PC-3 (cell line): ENCODE measurements at regions not wholly inside any gene's neighbourhood (a gene's known extent, or its start where the extent isn't known, plus 50 kb on each side); places are given as distances from the start of the nearest gene placed in this dataset.

Experiments
- ATAC-seq: fragments of 200-7000 bp; cut with Tn5 transposase; 2 replicates; pipeline ENCODE4 v1.9.1; 2020; ENCODE audit warnings: mild to moderate bottlenecking, moderate library complexity
- BruUV-seq: library from RNA; stranded (reverse); fragments of 400-500 nt; replicated peaks from 2 replicates; lab custom pipeline; 2021; lab: Mats Ljungman, UMichigan
- CTCF ChIA-PET: fragments of 300-600 bp; sonication (Branson Sonifier 250); formaldehyde crosslinking; loops from one replicate; lab custom pipeline; 2022; ENCODE audit warnings: antibody characterized with exemption; lab: Charles Lee
- POLR2A ChIA-PET: fragments of 300-600 bp; sonication (Branson Sonifier 250); formaldehyde crosslinking; loops from one replicate; lab custom pipeline; 2022; ENCODE audit warnings: antibody characterized with exemption; ENCODE audit not compliant: unreplicated experiment; lab: Charles Lee
- DNase-seq: peaks from one replicate; pipeline ENCODE4 v3.0.0-alpha.2; 2015
- H2AFZ ChIP-seq: fragments of 300-600 bp; sonication (generic); 2 replicates; pipeline ENCODE4 v1.6.0; 2016; ENCODE audit warnings: antibody characterized with exemption, low read length
- H3F3A ChIP-seq: fragments of 300-600 bp; sonication (generic); one replicate; pipeline ENCODE4 v1.6.0; 2017; ENCODE audit warnings: antibody characterized with exemption, low read length, control low read depth, mild to moderate bottlenecking; ENCODE audit not compliant: unreplicated experiment
- H3K27ac ChIP-seq: fragments of 300-600 bp; sonication (generic); 2 replicates; pipeline ENCODE4 v1.5.1; 2016; ENCODE audit warnings: mild to moderate bottlenecking, low read length
- H3K27me3 ChIP-seq: fragments of 300-600 bp; sonication (generic); 2 replicates; pipeline ENCODE4 v1.6.1; 2016; ENCODE audit warnings: low read length, mixed read lengths
- H3K36me3 ChIP-seq: fragments of 300-600 bp; sonication (generic); 2 replicates; pipeline ENCODE4 v1.6.1; 2016; ENCODE audit warnings: low read depth, mixed run types, low read length, mixed read lengths
- H3K4me1 ChIP-seq: fragments of 300-600 bp; sonication (generic); 2 replicates; pipeline ENCODE4 v1.5.1; 2016; ENCODE audit warnings: low read length; ENCODE audit not compliant: insufficient read depth
- H3K4me2 ChIP-seq: fragments of 300-600 bp; sonication (generic); 2 replicates; pipeline ENCODE4 v1.6.0; 2016; ENCODE audit warnings: low read length
- H3K4me3 ChIP-seq: fragments of 300-600 bp; sonication (generic); 2 replicates; pipeline ENCODE4 v1.5.1; 2016; ENCODE audit warnings: mild to moderate bottlenecking, low read length, mixed read lengths
- H3K79me2 ChIP-seq: fragments of 300-600 bp; sonication (generic); 2 replicates; pipeline ENCODE4 v1.6.1; 2017; ENCODE audit warnings: low read length, mixed read lengths
- H3K9ac ChIP-seq: fragments of 300-600 bp; sonication (generic); 2 replicates; pipeline ENCODE4 v1.6.0; 2016; ENCODE audit warnings: mild to moderate bottlenecking, low read length
- H3K9me2 ChIP-seq: fragments of 300-600 bp; sonication (generic); replicated peaks from 2 replicates; pipeline ENCODE4 v1.6.1; 2016; ENCODE audit warnings: mixed run types, low read length, mixed read lengths
- H3K9me3 ChIP-seq: fragments of 300-600 bp; sonication (generic); 2 replicates; pipeline ENCODE4 v1.6.1; 2016; ENCODE audit warnings: low read length, mixed read lengths
- H4K20me1 ChIP-seq: fragments of 300-600 bp; sonication (generic); 2 replicates; pipeline ENCODE4 v1.6.1; 2016; ENCODE audit warnings: low read length, mixed read lengths
- EZH2 ChIP-seq: fragments of 300-600 bp; sonication (generic); IDR thresholded peaks from one replicate; pipeline ENCODE4 v1.6.1; 2017; ENCODE audit warnings: antibody characterized with exemption, mild to moderate bottlenecking, low read length; ENCODE audit not compliant: unreplicated experiment
- EZH2phosphoT487 ChIP-seq: fragments of 300-600 bp; sonication (generic); IDR thresholded peaks from 2 replicates; pipeline ENCODE4 v1.6.1; 2018; ENCODE audit warnings: mild to moderate bottlenecking, antibody characterized with exemption, low read length, borderline replicate concordance
- intact Hi-C: fragments of 100-400 bp; cut with micrococcal nuclease; formaldehyde crosslinking; loops from 2 replicates; pipeline ENCODE4 v1.9.0; 2023
- TF ChIP-seq, protein P1 (sequence below): fragments of 300-600 bp; sonication (generic); conservative IDR thresholded peaks from 2 replicates; pipeline ENCODE4 v1.5.1; 2017; ENCODE audit warnings: antibody characterized with exemption, low read depth, mild to moderate bottlenecking, low read length

DNA sequence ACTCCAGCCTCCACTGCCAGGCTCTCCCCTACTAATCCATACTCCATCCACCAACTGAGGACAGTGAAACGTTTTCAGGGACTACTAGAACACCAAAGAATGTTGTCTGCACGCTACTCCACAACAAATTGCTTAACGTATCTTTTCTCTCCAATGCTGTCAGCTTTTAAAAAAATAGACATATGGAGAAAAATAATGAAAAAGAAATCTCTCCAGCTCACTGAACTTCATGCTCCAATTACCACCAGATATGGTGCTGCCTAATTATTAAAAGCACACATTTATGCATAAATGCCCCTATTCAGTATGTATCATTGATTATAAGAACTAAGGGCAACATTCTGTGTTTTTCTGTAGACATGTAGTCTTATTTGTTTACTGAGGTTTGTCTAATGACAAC, 672.2 kb upstream of the ANO3 start:
- Histone ChIP-seq H3F3A (no peaks in the 10 kb centered on the region), H3K27ac (no peak overlapping the region), H3K4me3 (no peak overlapping the region), H3K9ac (no peak overlapping the region), H3K9me2 (no peaks in the 10 kb centered on the region), H3K4me1 (no peaks in the 10 kb centered on the region), H3K36me3 (no peaks in the 10 kb centered on the region), H2AFZ (no peak overlapping the region), H3K27me3 (no peaks in the 10 kb centered on the region), H3K4me2 (no peak overlapping the region), H3K9me3 (no peaks in the 10 kb centered on the region), H3K79me2 (no peaks in the 10 kb centered on the region), H4K20me1 (no peaks in the 10 kb centered on the region)
- no peak for TF ChIP-seq EZH2phosphoT487
- TF ChIP-seq, protein P1, sequence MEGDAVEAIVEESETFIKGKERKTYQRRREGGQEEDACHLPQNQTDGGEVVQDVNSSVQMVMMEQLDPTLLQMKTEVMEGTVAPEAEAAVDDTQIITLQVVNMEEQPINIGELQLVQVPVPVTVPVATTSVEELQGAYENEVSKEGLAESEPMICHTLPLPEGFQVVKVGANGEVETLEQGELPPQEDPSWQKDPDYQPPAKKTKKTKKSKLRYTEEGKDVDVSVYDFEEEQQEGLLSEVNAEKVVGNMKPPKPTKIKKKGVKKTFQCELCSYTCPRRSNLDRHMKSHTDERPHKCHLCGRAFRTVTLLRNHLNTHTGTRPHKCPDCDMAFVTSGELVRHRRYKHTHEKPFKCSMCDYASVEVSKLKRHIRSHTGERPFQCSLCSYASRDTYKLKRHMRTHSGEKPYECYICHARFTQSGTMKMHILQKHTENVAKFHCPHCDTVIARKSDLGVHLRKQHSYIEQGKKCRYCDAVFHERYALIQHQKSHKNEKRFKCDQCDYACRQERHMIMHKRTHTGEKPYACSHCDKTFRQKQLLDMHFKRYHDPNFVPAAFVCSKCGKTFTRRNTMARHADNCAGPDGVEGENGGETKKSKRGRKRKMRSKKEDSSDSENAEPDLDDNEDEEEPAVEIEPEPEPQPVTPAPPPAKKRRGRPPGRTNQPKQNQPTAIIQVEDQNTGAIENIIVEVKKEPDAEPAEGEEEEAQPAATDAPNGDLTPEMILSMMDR: no peak
- intact Hi-C loops: no loop called here
- CTCF ChIA-PET: interaction anchor here (0.6 kb wide), 1 partner anchor 570 kb away, joined by 3 read pairs; no protein-coding TSS in a partner anchor
- ATAC-seq (no peak), DNase-seq (no peak)
- BruUV-seq: no TSS peak
- POLR2A ChIA-PET: no interaction called here

DNA sequence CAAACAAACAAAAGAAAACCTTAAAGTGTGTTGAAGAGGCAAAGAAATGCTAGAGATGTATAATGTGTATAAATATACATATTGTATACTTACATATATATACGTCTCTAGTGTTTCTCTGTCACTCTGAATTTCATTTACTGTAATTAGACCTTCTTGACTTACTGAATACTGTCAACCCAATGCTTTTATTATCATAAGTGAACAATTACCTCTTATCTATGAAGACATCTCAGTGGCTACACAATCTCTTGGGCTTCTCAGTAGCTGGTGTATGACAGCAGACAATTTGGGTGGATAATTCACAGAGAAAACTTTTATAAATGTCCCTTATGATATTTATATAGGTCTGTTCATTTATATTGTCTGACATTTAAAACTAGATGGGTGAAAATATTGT, 664.1 kb upstream of the ANO3 start:
- no peaks in the 10 kb centered on the region for H3K27me3 ChIP-seq
- H3K9me3 ChIP-seq: no peaks in the 10 kb centered on the region
- no peaks in the 10 kb centered on the region for H3K79me2 ChIP-seq
- no peak for TF ChIP-seq EZH2phosphoT487
- TF ChIP-seq, protein P1: no peak
- no peak for TF ChIP-seq EZH2
- H3K9ac ChIP-seq: no peak overlapping the region
- H3K4me2 ChIP-seq: no peak overlapping the region
- intact Hi-C loops: no loop called here
- no peaks in the 10 kb centered on the region for H3K9me2 ChIP-seq
- H3K4me3 ChIP-seq: no peak overlapping the region
- no peaks in the 10 kb centered on the region for H3F3A ChIP-seq
- CTCF ChIA-PET: no interaction called here
- no peak for DNase-seq
- H4K20me1 ChIP-seq: no peaks in the 10 kb centered on the region
- H3K36me3 ChIP-seq: no peaks in the 10 kb centered on the region
- POLR2A ChIA-PET: no interaction called here
- H3K4me1 ChIP-seq: no peaks in the 10 kb centered on the region
- no peak overlapping the region for H2AFZ ChIP-seq
- H3K27ac ChIP-seq: no peak overlapping the region
- no TSS peak for BruUV-seq
- no peak for ATAC-seq

DNA sequence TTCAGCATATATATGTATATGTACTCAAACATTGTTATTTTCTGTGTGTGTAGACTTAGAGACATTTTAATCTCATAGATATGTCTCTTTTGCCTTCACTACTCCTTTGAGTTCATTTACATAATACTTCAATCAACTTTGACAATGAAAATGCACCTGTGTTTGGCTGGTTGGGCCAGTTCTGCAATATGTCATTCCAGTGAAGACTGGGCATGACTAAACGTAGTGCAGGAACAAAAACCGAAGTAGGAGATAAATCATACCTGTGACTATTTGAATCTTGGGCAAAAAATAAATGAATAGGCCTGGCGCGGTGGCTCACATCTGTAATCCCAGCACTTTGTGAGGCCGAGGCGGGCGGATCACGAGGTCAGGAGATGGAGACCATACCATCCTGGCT, 640.0 kb upstream of the ANO3 start:
- H4K20me1 ChIP-seq: no peaks in the 10 kb centered on the region
- no peaks in the 10 kb centered on the region for H3K36me3 ChIP-seq
- no peaks in the 10 kb centered on the region for H3K4me1 ChIP-seq
- CTCF ChIA-PET: no interaction called here
- no peak overlapping the region for H2AFZ ChIP-seq
- no peak overlapping the region for H3K4me3 ChIP-seq
- no peaks in the 10 kb centered on the region for H3K79me2 ChIP-seq
- no peak for ATAC-seq
- DNase-seq: no peak
- no peaks in the 10 kb centered on the region for H3F3A ChIP-seq
- no peak overlapping the region for H3K27ac ChIP-seq
- TF ChIP-seq EZH2 (no peak), EZH2phosphoT487 (no peak)
- TF ChIP-seq, protein P1: no peak
- no TSS peak for BruUV-seq
- no peaks in the 10 kb centered on the region for H3K9me2 ChIP-seq
- intact Hi-C loops: no loop called here
- no peaks in the 10 kb centered on the region for H3K9me3 ChIP-seq
- no peak overlapping the region for H3K4me2 ChIP-seq
- no peaks in the 10 kb centered on the region for H3K27me3 ChIP-seq
- no peak overlapping the region for H3K9ac ChIP-seq
- POLR2A ChIA-PET: no interaction called here
